ENCODE measurements at regions not wholly inside any gene's neighbourhood (a gene's known extent, or its start where the extent isn't known, plus 50 kb on each side); places are given as distances from the start of the nearest gene placed in this dataset.

DNA sequence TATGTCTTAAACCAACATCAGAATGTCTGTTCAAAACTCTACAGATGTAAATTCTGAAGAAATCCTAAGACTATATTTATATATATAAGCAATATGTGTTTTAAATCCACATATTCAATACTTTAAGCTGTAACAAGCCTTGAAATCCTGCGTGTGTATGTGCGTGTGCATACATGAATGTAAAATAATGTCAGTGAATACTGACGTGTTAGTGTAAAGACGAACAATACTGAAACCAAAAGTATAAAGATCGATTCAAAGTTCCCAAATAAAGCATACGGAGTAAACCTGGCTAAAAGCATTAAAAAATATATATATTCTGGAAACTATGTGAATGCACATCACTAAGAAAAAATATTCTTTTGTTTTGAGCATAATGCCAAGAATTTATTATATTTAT lies 668.6 kb upstream of the NCAM2 start:
- in situ Hi-C loops (cut with MboI; ENCODE audit: low pct_ligation_motif_present in 1 of 4, low pct_unique_long_range_greater_than_20kb in 1 of 4, low sequenced_read_pairs in 3 of 4) = no loop called here
- no peaks in the 10 kb centered on the region for H3K36me3 ChIP-seq
- H3K27me3 ChIP-seq = no peaks in the 10 kb centered on the region
- H3K4me1 ChIP-seq = no peaks in the 10 kb centered on the region
- intact Hi-C loops (cut with DNase I; ENCODE audit: low total_unique reads) = no loop called here
- no peak for DNase-seq
- TF ChIP-seq POLR2A (IDR thresholded peaks at IDR 0.05) = no peak
- TF ChIP-seq, protein P1, sequence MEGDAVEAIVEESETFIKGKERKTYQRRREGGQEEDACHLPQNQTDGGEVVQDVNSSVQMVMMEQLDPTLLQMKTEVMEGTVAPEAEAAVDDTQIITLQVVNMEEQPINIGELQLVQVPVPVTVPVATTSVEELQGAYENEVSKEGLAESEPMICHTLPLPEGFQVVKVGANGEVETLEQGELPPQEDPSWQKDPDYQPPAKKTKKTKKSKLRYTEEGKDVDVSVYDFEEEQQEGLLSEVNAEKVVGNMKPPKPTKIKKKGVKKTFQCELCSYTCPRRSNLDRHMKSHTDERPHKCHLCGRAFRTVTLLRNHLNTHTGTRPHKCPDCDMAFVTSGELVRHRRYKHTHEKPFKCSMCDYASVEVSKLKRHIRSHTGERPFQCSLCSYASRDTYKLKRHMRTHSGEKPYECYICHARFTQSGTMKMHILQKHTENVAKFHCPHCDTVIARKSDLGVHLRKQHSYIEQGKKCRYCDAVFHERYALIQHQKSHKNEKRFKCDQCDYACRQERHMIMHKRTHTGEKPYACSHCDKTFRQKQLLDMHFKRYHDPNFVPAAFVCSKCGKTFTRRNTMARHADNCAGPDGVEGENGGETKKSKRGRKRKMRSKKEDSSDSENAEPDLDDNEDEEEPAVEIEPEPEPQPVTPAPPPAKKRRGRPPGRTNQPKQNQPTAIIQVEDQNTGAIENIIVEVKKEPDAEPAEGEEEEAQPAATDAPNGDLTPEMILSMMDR (IDR thresholded peaks at IDR 0.05) = no peak
- no peak for TF ChIP-seq EP300 (IDR thresholded peaks at IDR 0.05; ENCODE audit: low read depth)
- no peak for TF ChIP-seq POLR2AphosphoS5 (IDR thresholded peaks at IDR 0.05)
- no peaks in the 10 kb centered on the region for H3K9me3 ChIP-seq
- H3K27ac ChIP-seq = no peak overlapping the region
- no peak overlapping the region for H3K4me3 ChIP-seq
- WGBS, 2 donors (ENCODE audit: low coverage in 1 of 2) = 93 to 95% methylated on average over 6 of the region's 6 CpGs

DNA sequence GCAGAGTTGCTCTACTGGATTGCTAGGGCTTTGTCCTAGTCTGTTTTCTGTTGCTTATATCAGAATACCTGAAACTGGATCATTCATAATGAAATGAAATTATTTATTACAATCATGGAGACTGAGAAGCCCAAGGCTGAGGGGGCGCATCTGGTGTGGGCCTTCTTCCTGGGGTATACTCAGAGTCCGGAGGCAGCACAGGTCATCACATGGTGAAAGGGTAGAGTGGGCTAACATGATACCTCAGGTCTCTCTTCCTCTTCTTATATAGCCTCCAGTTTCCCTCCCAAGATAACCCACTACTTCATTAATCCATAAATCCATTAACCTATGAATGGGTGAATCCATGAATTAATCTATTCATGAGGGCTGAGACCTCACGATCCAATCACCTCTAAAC lies 667.6 kb upstream of the NCAM2 start:
- H3K27ac ChIP-seq = no peak overlapping the region
- H3K4me1 ChIP-seq = no peaks in the 10 kb centered on the region
- no peaks in the 10 kb centered on the region for H3K9me3 ChIP-seq
- TF ChIP-seq, protein P1 (IDR thresholded peaks at IDR 0.05) = no peak
- TF ChIP-seq EP300 (IDR thresholded peaks at IDR 0.05; ENCODE audit: low read depth) = no peak
- no peak for TF ChIP-seq POLR2A (IDR thresholded peaks at IDR 0.05)
- no peak for TF ChIP-seq POLR2AphosphoS5 (IDR thresholded peaks at IDR 0.05)
- in situ Hi-C loops (cut with MboI; ENCODE audit: low pct_ligation_motif_present in 1 of 4, low pct_unique_long_range_greater_than_20kb in 1 of 4, low sequenced_read_pairs in 3 of 4) = no loop called here
- DNase-seq = no peak
- H3K4me3 ChIP-seq = no peak overlapping the region
- intact Hi-C loops (cut with DNase I; ENCODE audit: low total_unique reads) = no loop called here
- H3K27me3 ChIP-seq = no peaks in the 10 kb centered on the region
- H3K36me3 ChIP-seq = no peaks in the 10 kb centered on the region
- WGBS, 2 donors (ENCODE audit: low coverage in 1 of 2) = 94 to 100% methylated on average over 3 of the region's 3 CpGs

DNA sequence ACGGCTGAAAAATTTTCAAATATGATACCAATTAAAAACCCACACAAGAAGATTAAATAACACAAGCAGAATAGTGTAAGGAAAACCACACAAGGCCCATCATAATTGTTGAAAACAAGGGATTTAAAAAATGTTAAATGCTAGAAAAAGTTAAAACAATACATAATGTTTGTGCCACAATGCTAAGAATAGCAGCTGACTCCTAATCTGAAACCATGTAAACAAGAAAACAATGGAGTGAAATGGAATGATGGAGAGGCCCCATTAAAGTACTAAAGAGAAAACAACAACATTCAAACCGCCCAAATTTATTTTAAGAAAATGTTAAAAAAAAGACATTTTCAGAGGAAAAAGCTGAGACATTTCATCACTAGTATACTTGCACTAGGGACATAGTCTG lies 663.6 kb upstream of the NCAM2 start:
- H3K27me3 ChIP-seq = no peaks in the 10 kb centered on the region
- intact Hi-C loops (cut with DNase I; ENCODE audit: low total_unique reads) = no loop called here
- H3K36me3 ChIP-seq = no peaks in the 10 kb centered on the region
- no peaks in the 10 kb centered on the region for H3K4me1 ChIP-seq
- in situ Hi-C loops (cut with MboI; ENCODE audit: low pct_ligation_motif_present in 1 of 4, low pct_unique_long_range_greater_than_20kb in 1 of 4, low sequenced_read_pairs in 3 of 4) = no loop called here
- no peak for DNase-seq
- no peak overlapping the region for H3K27ac ChIP-seq
- TF ChIP-seq, protein P1 (IDR thresholded peaks at IDR 0.05) = no peak
- TF ChIP-seq EP300 (IDR thresholded peaks at IDR 0.05; ENCODE audit: low read depth) = no peak
- TF ChIP-seq POLR2AphosphoS5 (IDR thresholded peaks at IDR 0.05) = no peak
- no peak for TF ChIP-seq POLR2A (IDR thresholded peaks at IDR 0.05)
- 82 to 88% methylated on average over 2 of the region's 2 CpGs for WGBS, 2 donors (ENCODE audit: low coverage in 1 of 2)
- H3K9me3 ChIP-seq = no peaks in the 10 kb centered on the region
- no peak overlapping the region for H3K4me3 ChIP-seq

DNA sequence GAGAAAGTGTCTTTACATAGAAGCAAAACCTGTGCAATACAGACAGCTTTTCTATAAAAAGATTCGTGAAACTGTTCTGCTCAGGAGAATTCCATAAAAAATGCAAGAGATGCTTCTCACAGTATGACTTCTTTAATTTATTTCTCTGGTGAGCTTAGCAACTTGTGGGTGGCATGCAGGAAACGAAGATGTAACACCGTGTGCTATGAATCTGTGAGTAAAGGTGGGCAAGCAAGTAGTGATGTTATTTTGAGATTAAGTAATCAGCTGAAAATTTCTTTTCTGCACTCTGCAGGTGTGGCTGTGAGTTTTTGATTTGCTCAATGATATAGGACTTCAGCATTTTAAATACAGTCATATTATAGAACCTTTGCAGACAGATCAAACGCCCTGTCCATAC lies 656.8 kb upstream of the NCAM2 start:
- no peak for TF ChIP-seq EP300 (IDR thresholded peaks at IDR 0.05; ENCODE audit: low read depth)
- TF ChIP-seq POLR2A (IDR thresholded peaks at IDR 0.05) = no peak
- TF ChIP-seq POLR2AphosphoS5 (IDR thresholded peaks at IDR 0.05) = no peak
- TF ChIP-seq, protein P1 (IDR thresholded peaks at IDR 0.05) = no peak
- in situ Hi-C loops (cut with MboI; ENCODE audit: low pct_ligation_motif_present in 1 of 4, low pct_unique_long_range_greater_than_20kb in 1 of 4, low sequenced_read_pairs in 3 of 4) = no loop called here

More for the DNA sequence above, 656.8 kb upstream of the NCAM2 start:
- Histone ChIP-seq H3K9me3 (no peaks in the 10 kb centered on the region), H3K36me3 (no peaks in the 10 kb centered on the region), H3K27ac (no peak overlapping the region), H3K4me1 (no peaks in the 10 kb centered on the region), H3K4me3 (no peak overlapping the region), H3K27me3 (no peaks in the 10 kb centered on the region)
- intact Hi-C loops (cut with DNase I; ENCODE audit: low total_unique reads) = no loop called here
- DNase-seq = no peak
- 75 to 77% methylated on average over 2 to 4 of the region's 4 CpGs for WGBS, 2 donors (ENCODE audit: low coverage in 1 of 2)
